ENCODE measurements at regions not wholly inside any gene's neighbourhood (a gene's known extent, or its start where the extent isn't known, plus 50 kb on each side); places are given as distances from the start of the nearest gene placed in this dataset.

- Histone ChIP-seq H3K4me3 (ENCODE audit: extremely low read depth in 1 of 4, insufficient read depth in 2 of 4, low read depth in 3 of 4, low read length in 4 of 4) (no peak overlapping the region), H3K27me3 (replicated peaks in 1 of 4; ENCODE audit: control insufficient read depth in 3 of 4, extremely low read depth in 1 of 4, insufficient read depth in 3 of 4, low read length in 3 of 4) (no peaks in the 10 kb centered on the region; a peak in 1 of 7 replicates), H3K36me3 (ENCODE audit: control insufficient read depth in 2 of 4, insufficient read depth in 4 of 4, low read length in 3 of 4) (no peaks in the 10 kb centered on the region), H3K4ac (replicated peaks; ENCODE audit: insufficient read length, low read depth, low read length) (no peak overlapping the region), H3K4me2 (ENCODE audit: insufficient read depth in 1 of 2, low read depth in 2 of 2, low read length in 2 of 2) (no peak overlapping the region), H3K27ac (ENCODE audit: low read depth, low read length) (no peak overlapping the region), H2AFZ (ENCODE audit: low read length) (no peak overlapping the region; the same call in 1 of the 2 replicates), H3K14ac (ENCODE audit: insufficient read length) (no peak overlapping the region), H3K23me2 (ENCODE audit: low read depth, low read length) (no peaks in the 10 kb centered on the region), H3K23ac (ENCODE audit: insufficient read length) (no peak overlapping the region), H3K79me1 (ENCODE audit: low read depth, low read length) (no peaks in the 10 kb centered on the region), H2BK120ac (replicated peaks; ENCODE audit: low read depth, low read length) (no peak overlapping the region), H3K56ac (replicated peaks; ENCODE audit: insufficient read length, low read depth, low read length) (no peak overlapping the region), H2BK15ac (ENCODE audit: low read length) (no peak overlapping the region), H3K79me2 (ENCODE audit: control insufficient read depth in 1 of 2, insufficient read depth in 2 of 2, low read length in 2 of 2) (no peaks in the 10 kb centered on the region), H4K8ac (ENCODE audit: extremely low read depth, insufficient read depth, low read length) (no peak overlapping the region), H4K20me1 (replicated peaks in 1 of 2; ENCODE audit: control insufficient read depth in 1 of 2, insufficient read depth in 2 of 2, low read length in 2 of 2) (no peaks in the 10 kb centered on the region), H3K9ac (replicated peaks in 1 of 4; ENCODE audit: extremely low read depth in 1 of 4, low read depth in 3 of 4, low read length in 3 of 4) (no peak overlapping the region), H2BK20ac (ENCODE audit: low read length) (no peak overlapping the region), H3K18ac (ENCODE audit: extremely low read depth, low read length) (no peak overlapping the region), H3K9me3 (ENCODE audit: insufficient read depth in 2 of 2, low read depth in 1 of 2, low read length in 1 of 2) (no peaks in the 10 kb centered on the region), H2BK12ac (ENCODE audit: low read depth, low read length) (no peak overlapping the region), H2BK5ac (ENCODE audit: low read depth, low read length) (no peak overlapping the region), H3K4me1 (replicated peaks in 1 of 4; ENCODE audit: control insufficient read depth in 3 of 4, insufficient read depth in 4 of 4, low read length in 3 of 4) (peaks cover 0 to 15% (median 9%) of the 10 kb centered on the region in 4 experiments; a peak in 4 of 7 replicates), H4K5ac (ENCODE audit: insufficient read length, low read depth, low read length) (no peak overlapping the region), H2AK5ac (ENCODE audit: low read depth, low read length) (no peak overlapping the region), H4K91ac (replicated peaks; ENCODE audit: insufficient read length, low read length) (no peak overlapping the region)
- no peak for FAIRE-seq
- POLR2A ChIA-PET (ENCODE audit: partially characterized antibody) = no interaction called here
- CTCF ChIA-PET (ENCODE audit: partially characterized antibody) = no interaction called here
- 87% methylated on average over 2 of the region's 2 CpGs; no CpG with 5 or more reads in 1 of the 2 experiments for WGBS, 2 experiments (ENCODE audit: extremely low coverage in 1 of 2, insufficient coverage in 1 of 2, insufficient read length in 1 of 2, insufficient replicate concordance in 2 of 2, low coverage in 1 of 2, low lambda C conversion rate in 2 of 2, missing lambda C conversion rate in 1 of 2)
- DNase-seq (ENCODE audit: low read depth in 1 of 2, low spot score in 2 of 2) = no peak
- TF ChIP-seq SP1 (IDR thresholded peaks at IDR 0.05; ENCODE audit: low read depth, low read length) (no peak), KDM1A (IDR thresholded peaks at IDR 0.05; ENCODE audit: borderline replicate concordance, low read length) (no peak), BRCA1 (IDR thresholded peaks at IDR 0.05; ENCODE audit: low read depth, low read length) (no peak), ZNF274 (IDR thresholded peaks at IDR 0.05; ENCODE audit: borderline replicate concordance, extremely low read depth, low read length) (no peak), CTCF (IDR thresholded peaks at IDR 0.05; ENCODE audit: control extremely low read depth in 1 of 3, insufficient read depth in 1 of 3, low read depth in 1 of 3, low read length in 3 of 3) (no peak), POLR2AphosphoS5 (IDR thresholded peaks at IDR 0.05; ENCODE audit: low read depth, low read length) (no peak), NANOG (IDR thresholded peaks at IDR 0.05; ENCODE audit: insufficient read depth, low read depth, low read length, poor library complexity, severe bottlenecking) (no peak), CEBPB (IDR thresholded peaks at IDR 0.05; ENCODE audit: low read depth, low read length) (no peak)
Observed at GRCh38 chr10:33793793-33794192, 459.3 kb upstream of the NRP1 start.

All from H1 (cell line).